Fibroblast of lung (primary cell): ENCODE measurements at regions not wholly inside any gene's neighbourhood (a gene's known extent, or its start where the extent isn't known, plus 50 kb on each side); places are given as distances from the start of the nearest gene placed in this dataset.

Experiments
- DNase-seq, 2 donors: peaks; one replicate each; pipeline versions ENCODE4 v3.0.0 to v3.0.0-alpha.2; 2010; ENCODE audit warnings: low read depth in 2 of 2
- H2AFZ ChIP-seq: 2 replicates; pipeline ENCODE4 v1.5.1; 2012; ENCODE audit warnings: low read length, control low read depth, inconsistent platforms
- H3K27ac ChIP-seq: 2 replicates; pipeline ENCODE4 v1.5.1; 2011; ENCODE audit warnings: low read length, control low read depth; ENCODE audit not compliant: insufficient read depth
- H3K27me3 ChIP-seq: 2 replicates; pipeline ENCODE4 v1.5.1; 2011; ENCODE audit warnings: mild to moderate bottlenecking, low read length; ENCODE audit not compliant: control insufficient read depth, insufficient read depth
- H3K36me3 ChIP-seq: 2 replicates; pipeline ENCODE4 v1.5.1; 2011; ENCODE audit warnings: low read length; ENCODE audit not compliant: control insufficient read depth, insufficient read depth
- H3K4me1 ChIP-seq: 2 replicates; pipeline ENCODE4 v1.5.1; 2011; ENCODE audit warnings: low read length; ENCODE audit not compliant: control insufficient read depth, insufficient read depth; ENCODE audit errors: extremely low read depth
- H3K4me2 ChIP-seq: 2 replicates; pipeline ENCODE4 v1.5.1; 2011; ENCODE audit warnings: low read length, control low read depth; ENCODE audit not compliant: insufficient read depth; ENCODE audit errors: extremely low read depth
- H3K4me3 ChIP-seq, 4 experiments: fragments of 200-600 bp in 1 of 4; sonication (generic) in 1 of 4; replicated peaks in 1 of 4; 2 replicates each; pipeline ENCODE4 v1.5.1; 2011 to 2016; ENCODE audit warnings: low read length in 4 of 4, low read depth in 3 of 4, mild to moderate bottlenecking in 3 of 4, control low read depth in 2 of 4, inconsistent platforms in 1 of 4, mixed read lengths in 1 of 4; ENCODE audit not compliant: insufficient read depth in 1 of 4; ENCODE audit errors: control extremely low read depth in 1 of 4
- H3K79me2 ChIP-seq: 2 replicates; pipeline ENCODE4 v1.5.1; 2012; ENCODE audit warnings: mild to moderate bottlenecking, low read length, inconsistent platforms; ENCODE audit not compliant: control insufficient read depth, insufficient read depth
- H3K9ac ChIP-seq: 2 replicates; pipeline ENCODE4 v1.5.1; 2011; ENCODE audit warnings: mild to moderate bottlenecking, low read length, control low read depth; ENCODE audit not compliant: insufficient read depth
- H3K9me3 ChIP-seq: 2 replicates; pipeline ENCODE4 v1.5.1; 2012; ENCODE audit warnings: low read depth, low read length; ENCODE audit not compliant: control insufficient read depth, insufficient read depth
- H4K20me1 ChIP-seq: 2 replicates; pipeline ENCODE4 v1.5.1; 2011; ENCODE audit warnings: low read length; ENCODE audit not compliant: control insufficient read depth, insufficient read depth; ENCODE audit errors: extremely low read depth
- CTCF ChIP-seq, 2 donors: IDR thresholded peaks in 1 of 2; conservative IDR thresholded peaks in 1 of 2; 1 replicate in 1 of 2; 2 replicates in 1 of 2; pipeline ENCODE4 v1.5.1; 2011 to 2012; ENCODE audit warnings: low read length in 2 of 2, control low read depth in 1 of 2, inconsistent platforms in 1 of 2, low read depth in 1 of 2, mild to moderate bottlenecking in 1 of 2
- EZH2 ChIP-seq: IDR thresholded peaks from 2 replicates; pipeline ENCODE4 v1.5.1; 2012; ENCODE audit warnings: low read length, control low read depth, mild to moderate bottlenecking; ENCODE audit errors: missing control alignments

GRCh38 chr21:43306391-43306790, 120.5 kb downstream of the SIK1 start:
- H3K4me1 ChIP-seq = no peaks in the 10 kb centered on the region
- H3K27ac ChIP-seq = no peak overlapping the region
- TF ChIP-seq EZH2 (no peak), CTCF (conservative IDR thresholded peaks at IDR 0.05 in 1 of 2, IDR thresholded peaks at IDR 0.05 in 1 of 2; ENCODE audit: low read depth in 1 of 2, low read length in 2 of 2) (no peak)
- H2AFZ ChIP-seq = no peak overlapping the region
- H3K9me3 ChIP-seq = no peaks in the 10 kb centered on the region
- H3K79me2 ChIP-seq = no peaks in the 10 kb centered on the region
- no peak overlapping the region for H3K4me3 ChIP-seq
- DNase-seq = no peak
- H3K9ac ChIP-seq = no peak overlapping the region
- H4K20me1 ChIP-seq = no peaks in the 10 kb centered on the region
- no peak overlapping the region for H3K4me2 ChIP-seq
- no peaks in the 10 kb centered on the region for H3K36me3 ChIP-seq
- no peaks in the 10 kb centered on the region for H3K27me3 ChIP-seq

DNA sequence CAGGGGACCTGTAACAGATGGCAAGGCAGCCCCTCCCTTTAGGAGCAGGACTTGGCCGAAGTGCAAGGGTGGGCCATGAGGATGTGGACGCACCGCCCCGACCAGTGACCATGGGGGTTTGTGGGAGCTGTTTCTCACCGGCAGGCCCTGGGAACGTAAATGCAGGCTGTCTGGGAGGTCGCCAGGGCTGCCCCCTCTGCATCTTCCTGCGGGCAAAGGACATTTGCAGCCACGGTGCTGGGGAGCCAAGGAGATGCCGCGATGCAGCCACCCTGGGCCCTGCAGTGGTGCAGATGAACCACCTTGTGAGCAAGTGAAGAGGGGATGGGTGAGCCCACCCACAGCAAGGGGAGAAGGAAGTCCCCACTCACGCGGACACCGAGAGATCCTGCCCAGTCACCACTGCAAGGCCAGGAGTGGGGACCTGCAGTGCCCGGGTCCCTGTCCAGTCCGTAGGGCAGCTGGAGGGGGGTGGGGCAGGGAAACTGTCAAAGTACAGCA, 121.1 kb downstream of the SIK1 start:
- Histone ChIP-seq H3K4me3 (no peak overlapping the region), H4K20me1 (no peaks in the 10 kb centered on the region), H3K79me2 (no peaks in the 10 kb centered on the region), H3K4me1 (no peaks in the 10 kb centered on the region), H3K9ac (no peak overlapping the region), H3K4me2 (no peak overlapping the region), H3K27me3 (no peaks in the 10 kb centered on the region), H3K27ac (no peak overlapping the region), H2AFZ (no peak overlapping the region), H3K36me3 (no peaks in the 10 kb centered on the region), H3K9me3 (no peaks in the 10 kb centered on the region)
- no peak for DNase-seq
- no peak for TF ChIP-seq EZH2
- no peak for TF ChIP-seq CTCF (conservative IDR thresholded peaks at IDR 0.05 in 1 of 2, IDR thresholded peaks at IDR 0.05 in 1 of 2; ENCODE audit: low read depth in 1 of 2, low read length in 2 of 2)

DNA sequence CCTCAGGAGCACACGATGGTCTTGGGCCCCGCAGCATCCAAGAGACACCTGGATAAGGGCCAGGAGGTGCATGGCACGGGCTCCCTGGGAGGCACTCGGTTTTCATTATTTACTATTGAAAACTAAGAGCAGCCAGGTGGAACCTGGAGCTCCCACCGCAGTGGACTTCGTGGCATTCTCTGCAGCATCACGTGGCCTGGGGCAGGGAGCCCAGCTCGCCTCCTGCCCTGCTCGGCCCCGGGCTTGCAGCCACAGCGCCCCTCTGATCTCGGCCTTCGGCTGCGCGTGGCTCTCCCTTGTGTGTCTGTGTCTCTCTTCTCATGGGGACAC, 121.6 kb downstream of the SIK1 start:
- Histone ChIP-seq H3K9ac (no peak overlapping the region), H3K27me3 (no peaks in the 10 kb centered on the region), H3K4me1 (no peaks in the 10 kb centered on the region), H2AFZ (no peak overlapping the region), H3K79me2 (no peaks in the 10 kb centered on the region), H3K9me3 (no peaks in the 10 kb centered on the region), H3K27ac (no peak overlapping the region), H4K20me1 (no peaks in the 10 kb centered on the region), H3K4me2 (no peak overlapping the region), H3K36me3 (no peaks in the 10 kb centered on the region), H3K4me3 (no peak overlapping the region)
- TF ChIP-seq EZH2 (no peak), CTCF (conservative IDR thresholded peaks at IDR 0.05 in 1 of 2, IDR thresholded peaks at IDR 0.05 in 1 of 2; ENCODE audit: low read depth in 1 of 2, low read length in 2 of 2) (no peak)
- DNase-seq = no peak
